ENCODE measurements at regions not wholly inside any gene's neighbourhood (a gene's known extent, or its start where the extent isn't known, plus 50 kb on each side); places are given as distances from the start of the nearest gene placed in this dataset.

DNA sequence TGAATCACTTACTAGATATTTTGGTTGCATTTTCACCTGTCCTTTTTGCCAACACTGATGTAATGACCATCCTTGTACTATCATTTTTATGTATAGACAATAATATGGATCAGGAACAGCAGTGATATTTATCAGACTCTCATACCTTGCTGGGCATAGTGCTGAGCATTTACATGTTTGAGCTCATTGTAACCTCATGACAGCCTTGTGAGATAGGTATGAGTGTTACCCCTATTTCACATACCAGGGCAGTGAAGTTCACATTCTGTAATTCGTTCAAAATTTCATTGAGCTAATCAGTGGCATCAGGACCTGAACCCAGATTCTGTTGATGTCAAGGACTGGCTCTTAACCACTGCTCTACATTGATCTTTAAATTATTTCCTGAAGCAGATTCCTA lies 221.5 kb upstream of the TBL1XR1 start:
- TF ChIP-seq, protein P1, sequence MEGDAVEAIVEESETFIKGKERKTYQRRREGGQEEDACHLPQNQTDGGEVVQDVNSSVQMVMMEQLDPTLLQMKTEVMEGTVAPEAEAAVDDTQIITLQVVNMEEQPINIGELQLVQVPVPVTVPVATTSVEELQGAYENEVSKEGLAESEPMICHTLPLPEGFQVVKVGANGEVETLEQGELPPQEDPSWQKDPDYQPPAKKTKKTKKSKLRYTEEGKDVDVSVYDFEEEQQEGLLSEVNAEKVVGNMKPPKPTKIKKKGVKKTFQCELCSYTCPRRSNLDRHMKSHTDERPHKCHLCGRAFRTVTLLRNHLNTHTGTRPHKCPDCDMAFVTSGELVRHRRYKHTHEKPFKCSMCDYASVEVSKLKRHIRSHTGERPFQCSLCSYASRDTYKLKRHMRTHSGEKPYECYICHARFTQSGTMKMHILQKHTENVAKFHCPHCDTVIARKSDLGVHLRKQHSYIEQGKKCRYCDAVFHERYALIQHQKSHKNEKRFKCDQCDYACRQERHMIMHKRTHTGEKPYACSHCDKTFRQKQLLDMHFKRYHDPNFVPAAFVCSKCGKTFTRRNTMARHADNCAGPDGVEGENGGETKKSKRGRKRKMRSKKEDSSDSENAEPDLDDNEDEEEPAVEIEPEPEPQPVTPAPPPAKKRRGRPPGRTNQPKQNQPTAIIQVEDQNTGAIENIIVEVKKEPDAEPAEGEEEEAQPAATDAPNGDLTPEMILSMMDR (IDR thresholded peaks at IDR 0.05; ENCODE audit: low read depth, low read length) = no peak
- no peak overlapping the region for H3K4me3 ChIP-seq (ENCODE audit: low read depth, low read length)

DNA sequence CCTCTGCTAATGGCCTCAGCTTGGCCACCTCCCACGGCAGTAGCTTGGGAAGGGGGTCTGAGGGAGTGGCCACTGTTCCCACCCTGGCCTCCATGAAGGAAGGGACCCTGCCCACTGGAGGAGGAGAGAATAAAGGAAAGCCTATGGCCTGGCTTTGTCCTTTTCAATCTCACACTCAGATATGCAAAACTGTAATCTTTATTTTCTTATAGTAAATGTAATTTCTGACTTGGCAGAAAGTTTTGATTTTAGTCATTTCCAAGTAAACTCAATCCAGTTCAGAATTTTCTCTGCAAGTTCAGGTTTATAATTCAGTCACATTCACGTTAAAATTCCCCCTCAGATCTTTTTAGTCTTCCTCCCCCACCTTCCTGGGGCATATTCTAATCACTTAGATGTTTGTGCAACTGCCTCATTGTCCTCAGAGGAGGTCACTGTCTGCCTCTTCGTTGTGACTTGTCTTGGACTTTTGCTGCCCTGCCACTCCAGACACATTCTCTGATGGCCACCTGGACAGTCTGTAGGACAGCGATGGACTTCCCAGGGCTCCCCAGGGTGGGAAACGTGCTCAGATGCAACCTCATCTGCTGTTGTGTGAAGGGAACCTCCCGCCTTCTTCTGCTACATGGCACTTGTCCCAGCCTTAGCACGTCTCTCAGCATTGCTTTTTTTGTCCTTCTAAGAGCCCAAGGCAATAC lies 222.8 kb upstream of the TBL1XR1 start:
- TF ChIP-seq, protein P1 (IDR thresholded peaks at IDR 0.05; ENCODE audit: low read depth, low read length) = no peak
- H3K4me3 ChIP-seq (ENCODE audit: low read depth, low read length) = no peak overlapping the region

GRCh38 chr3:177420651-177421480 lies 223.6 kb upstream of the TBL1XR1 start:
- TF ChIP-seq, protein P1 (IDR thresholded peaks at IDR 0.05; ENCODE audit: low read depth, low read length) = no peak
- no peak overlapping the region for H3K4me3 ChIP-seq (ENCODE audit: low read depth, low read length)

- TF ChIP-seq, protein P1 (IDR thresholded peaks at IDR 0.05; ENCODE audit: low read depth, low read length) = no peak
- H3K4me3 ChIP-seq (ENCODE audit: low read depth, low read length) = no peak overlapping the region
These were observed 224.2 kb upstream of the TBL1XR1 start for GRCh38 chr3:177421481-177421785.

DNA sequence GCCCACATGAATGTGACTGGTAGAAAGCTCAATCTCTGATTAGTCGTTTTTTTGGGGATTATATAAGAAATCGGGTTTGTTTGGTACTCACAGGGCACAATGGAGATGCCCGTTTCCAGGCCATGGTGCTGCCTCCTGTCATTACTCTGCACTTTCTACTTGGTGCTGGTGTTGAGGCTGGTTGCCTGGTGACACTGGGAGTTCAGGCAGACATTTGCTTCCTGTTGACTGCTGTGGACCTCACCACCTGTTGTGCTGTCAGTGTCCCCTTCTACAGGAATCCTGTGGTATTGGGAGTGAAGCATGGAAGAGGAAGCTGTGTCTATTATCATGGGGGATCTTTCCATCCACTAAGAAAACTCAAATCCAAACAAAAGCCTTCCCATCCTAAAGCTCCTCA lies 227.2 kb upstream of the TBL1XR1 start:
- no peak overlapping the region for H3K4me3 ChIP-seq (ENCODE audit: low read depth, low read length)
- TF ChIP-seq, protein P1 (IDR thresholded peaks at IDR 0.05; ENCODE audit: low read depth, low read length) = no peak

DNA sequence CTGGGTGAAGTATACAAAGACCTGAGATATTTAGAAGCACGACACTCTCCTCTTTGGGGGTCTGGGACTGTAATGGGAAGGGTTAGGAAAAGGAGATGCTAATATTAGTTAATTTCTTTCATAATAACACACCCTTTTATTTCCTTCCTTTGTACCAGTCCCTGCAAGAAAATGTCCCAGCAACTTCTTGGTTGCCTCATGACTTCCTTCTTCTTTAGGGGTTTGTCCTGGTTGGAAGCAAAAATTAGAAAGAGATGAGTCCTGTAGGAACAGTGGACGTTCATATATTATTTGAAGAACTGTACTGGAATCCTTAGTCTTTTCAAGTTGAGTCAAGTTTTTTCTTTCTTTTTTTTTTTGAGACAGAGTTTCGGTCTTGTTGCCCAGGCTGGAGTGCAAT lies 227.8 kb upstream of the TBL1XR1 start:
- no peak overlapping the region for H3K4me3 ChIP-seq (ENCODE audit: low read depth, low read length)
- TF ChIP-seq, protein P1 (IDR thresholded peaks at IDR 0.05; ENCODE audit: low read depth, low read length) = no peak

All from WI38 (cell line).